PFSK-1 (cell line): ENCODE measurements at regions not wholly inside any gene's neighbourhood (a gene's known extent, or its start where the extent isn't known, plus 50 kb on each side); places are given as distances from the start of the nearest gene placed in this dataset.

Experiments
- FOXP2 ChIP-seq: optimal IDR thresholded peaks from 2 replicates; pipeline ENCODE3; 2011; ENCODE audit warnings: borderline replicate concordance, control low read depth, inconsistent platforms; ENCODE audit not compliant: insufficient read depth; ENCODE audit errors: extremely low read length, extremely low read depth
- POLR2AphosphoS5 ChIP-seq: IDR thresholded peaks from 2 replicates; pipeline ENCODE4 v1.6.1; 2012; ENCODE audit warnings: low read depth, mild to moderate bottlenecking, control low read depth, low read length, moderate library complexity
- REST ChIP-seq, 2 experiments: IDR thresholded peaks; 2 replicates each; pipeline versions ENCODE4 v1.6.1 to v1.8.0; 2011 to 2012; ENCODE audit warnings: low read depth in 2 of 2, low read length in 2 of 2, control low read depth in 1 of 2, inconsistent platforms in 1 of 2, mild to moderate bottlenecking in 1 of 2, moderate library complexity in 1 of 2; ENCODE audit not compliant: insufficient read depth in 1 of 2
- SIN3A ChIP-seq: IDR thresholded peaks from 2 replicates; pipeline ENCODE4 v1.6.1; 2012; ENCODE audit warnings: mild to moderate bottlenecking, low read length, moderate library complexity, borderline replicate concordance; ENCODE audit not compliant: insufficient read depth
- TAF1 ChIP-seq: IDR thresholded peaks from 2 replicates; pipeline ENCODE4 v1.6.1; 2012; ENCODE audit warnings: low read length, control low read depth, borderline replicate concordance; ENCODE audit not compliant: insufficient read depth

GRCh38 chr5:158351485-158352125 is 492.7 kb upstream of the CLINT1 start:
- no peak for TF ChIP-seq SIN3A
- no peak for TF ChIP-seq TAF1
- no peak for TF ChIP-seq REST (IDR thresholded peaks at IDR 0.05; ENCODE audit: insufficient read depth in 1 of 2, low read depth in 2 of 2, low read length in 2 of 2)
- TF ChIP-seq FOXP2, result no peak
- TF ChIP-seq POLR2AphosphoS5, result no peak

GRCh38 chr5:158349987-158350386 is 491.0 kb upstream of the CLINT1 start:
- TF ChIP-seq POLR2AphosphoS5 (no peak), TAF1 (no peak), FOXP2 (no peak), SIN3A (no peak), REST (IDR thresholded peaks at IDR 0.05; ENCODE audit: insufficient read depth in 1 of 2, low read depth in 2 of 2, low read length in 2 of 2) (no peak)

GRCh38 chr5:158344376-158344775 is 485.4 kb upstream of the CLINT1 start:
- TF ChIP-seq TAF1 (no peak), REST (IDR thresholded peaks at IDR 0.05; ENCODE audit: insufficient read depth in 1 of 2, low read depth in 2 of 2, low read length in 2 of 2) (no peak), SIN3A (no peak), FOXP2 (no peak), POLR2AphosphoS5 (no peak)

- TF ChIP-seq POLR2AphosphoS5, result no peak
- no peak for TF ChIP-seq REST (IDR thresholded peaks at IDR 0.05; ENCODE audit: insufficient read depth in 1 of 2, low read depth in 2 of 2, low read length in 2 of 2)
- TF ChIP-seq TAF1, result no peak
- TF ChIP-seq FOXP2, result no peak
- TF ChIP-seq SIN3A, result no peak
Observed at GRCh38 chr5:158340608-158341007, 481.7 kb upstream of the CLINT1 start.
